ENCODE measurements at regions not wholly inside any gene's neighbourhood (a gene's known extent, or its start where the extent isn't known, plus 50 kb on each side); places are given as distances from the start of the nearest gene placed in this dataset.

- no peak for ATAC-seq
- H3K4me3 ChIP-seq: no peak overlapping the region
- no peaks in the 10 kb centered on the region for H3K9me3 ChIP-seq
- H3K36me3 ChIP-seq (ENCODE audit: insufficient read depth in 1 of 2, low read depth in 1 of 2): no peaks in the 10 kb centered on the region
- no peaks in the 10 kb centered on the region for H3K4me1 ChIP-seq
- 10 to 32% (median 17%) methylated on average over 1 of the region's 1 CpG for WGBS, 3 donors
- no peak for DNase-seq
- no peaks in the 10 kb centered on the region for H3K27me3 ChIP-seq (ENCODE audit: insufficient read depth in 3 of 3, low read length in 2 of 3)
- no peak overlapping the region for H3K27ac ChIP-seq
- intact Hi-C loops (cut with DNase I): loop anchor here in 1 of 2 donors (10.0 kb wide), 1 partner anchor 517 kb away; no protein-coding TSS in a partner anchor
- TF ChIP-seq CTCF (IDR thresholded peaks at IDR 0.05): no peak
Measured at GRCh38 chr7:84497873-84498272, 303.3 kb upstream of the SEMA3A start.

GRCh38 chr7:84495128-84495527 lies 300.5 kb upstream of the SEMA3A start:
- Histone ChIP-seq H3K27me3 (ENCODE audit: insufficient read depth in 3 of 3, low read length in 2 of 3) (peaks cover 0 to 2% (median 0%) of the 10 kb centered on the region in 3 donors), H3K36me3 (ENCODE audit: insufficient read depth in 1 of 2, low read depth in 1 of 2) (no peaks in the 10 kb centered on the region), H3K27ac (no peak overlapping the region), H3K4me3 (no peak overlapping the region), H3K4me1 (no peaks in the 10 kb centered on the region), H3K9me3 (no peaks in the 10 kb centered on the region)
- ATAC-seq (no peak), DNase-seq (no peak)
- TF ChIP-seq CTCF (IDR thresholded peaks at IDR 0.05): no peak
- intact Hi-C loops (cut with DNase I): loop anchor here in 1 of 2 donors (10.0 kb wide), 1 partner anchor 520 kb away; no protein-coding TSS in a partner anchor

GRCh38 chr7:84492098-84493034 lies 297.8 kb upstream of the SEMA3A start:
- H3K4me1 ChIP-seq: no peaks in the 10 kb centered on the region
- no peak overlapping the region for H3K4me3 ChIP-seq
- TF ChIP-seq CTCF (IDR thresholded peaks at IDR 0.05): no peak
- DNase-seq (no peak), ATAC-seq (peak in 1 of 4 donors; percentile 21)
- no peaks in the 10 kb centered on the region for H3K36me3 ChIP-seq (ENCODE audit: insufficient read depth in 1 of 2, low read depth in 1 of 2)
- WGBS, 3 donors: 55 to 65% (median 56%) methylated on average over 13 of the region's 13 CpGs
- intact Hi-C loops (cut with DNase I): loop anchor here in 1 of 2 donors (10.0 kb wide), 1 partner anchor 522 kb away; no protein-coding TSS in a partner anchor
- no peaks in the 10 kb centered on the region for H3K9me3 ChIP-seq
- no peak overlapping the region for H3K27ac ChIP-seq
- H3K27me3 ChIP-seq (ENCODE audit: insufficient read depth in 3 of 3, low read length in 2 of 3): peaks cover 0 to 2% (median 0%) of the 10 kb centered on the region in 3 donors

GRCh38 chr7:84490661-84491060 lies 296.1 kb upstream of the SEMA3A start:
- H3K36me3 ChIP-seq (ENCODE audit: insufficient read depth in 1 of 2, low read depth in 1 of 2): no peaks in the 10 kb centered on the region
- peak; percentile 9 for TF ChIP-seq CTCF (IDR thresholded peaks at IDR 0.05)
- H3K27ac ChIP-seq: no peak overlapping the region
- ATAC-seq (peak in 2 of 4 donors; percentile 40), DNase-seq (no peak)
- H3K4me3 ChIP-seq: no peak overlapping the region
- intact Hi-C loops (cut with DNase I): loop anchor here in 1 of 2 donors (10.0 kb wide), 1 partner anchor 524 kb away; no protein-coding TSS in a partner anchor
- peaks cover 0 to 2% (median 0%) of the 10 kb centered on the region in 3 donors for H3K27me3 ChIP-seq (ENCODE audit: insufficient read depth in 3 of 3, low read length in 2 of 3)
- 21 to 43% (median 27%) methylated on average over 6 of the region's 6 CpGs for WGBS, 3 donors
- no peaks in the 10 kb centered on the region for H3K4me1 ChIP-seq
- H3K9me3 ChIP-seq: no peaks in the 10 kb centered on the region
